ENCODE measurements at regions not wholly inside any gene's neighbourhood (a gene's known extent, or its start where the extent isn't known, plus 50 kb on each side); places are given as distances from the start of the nearest gene placed in this dataset.
"Not testable (repeated sequence)": the region's sequence is repeated elsewhere in the genome, so short reads cannot be mapped to it uniquely, and the experiment has no call there.

DNA sequence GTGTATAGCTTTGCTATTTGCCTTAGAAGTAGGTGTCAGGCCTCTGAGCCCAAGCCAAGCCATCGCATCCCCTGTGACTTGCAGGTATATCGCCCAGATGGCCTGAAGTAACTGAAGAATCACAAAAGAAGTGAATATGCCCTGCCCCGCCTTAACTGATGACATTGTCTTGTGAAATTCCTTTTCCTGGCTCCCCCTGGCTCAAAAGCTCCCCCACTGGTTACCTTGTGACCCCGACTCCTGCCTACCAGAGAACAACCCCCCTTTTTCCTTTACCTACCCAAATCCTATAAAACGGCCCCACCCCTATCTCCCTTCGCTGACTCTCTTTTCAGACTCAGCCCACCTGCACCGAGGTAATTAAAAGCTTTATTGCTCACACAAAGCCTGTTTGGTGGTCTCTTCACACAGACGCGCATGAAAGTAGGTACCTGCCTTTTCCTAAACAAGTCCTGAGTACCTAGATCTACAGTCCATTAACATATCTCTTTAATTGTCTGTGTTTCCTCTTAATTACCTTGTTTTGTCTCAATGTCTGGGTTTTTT lies 653.8 kb upstream of the PCDH10 start:
- not testable (repeated sequence) for TF ChIP-seq CTCF (conservative IDR thresholded peaks at IDR 0.05); EZH2 (IDR thresholded peaks at IDR 0.05; ENCODE audit: low read depth)

Data from PC-9 (cell line).